WTC11 (cell line): ENCODE measurements at regions not wholly inside any gene's neighbourhood (a gene's known extent, or its start where the extent isn't known, plus 50 kb on each side); places are given as distances from the start of the nearest gene placed in this dataset.

Source experiments
- CTCF ChIP-seq: fragments of 200-600 bp; IDR thresholded peaks from 2 replicates; pipeline ENCODE4 v1.8.0; 2022; ENCODE audit warnings: antibody characterized with exemption
- ESRRA ChIP-seq: sonication (generic); formaldehyde crosslinking; IDR thresholded peaks from 2 replicates; pipeline ENCODE4 v1.8.1; 2022; ENCODE audit warnings: mild to moderate bottlenecking, missing genetic modification reagents, borderline replicate concordance
- ETV6 ChIP-seq: sonication (generic); formaldehyde crosslinking; IDR thresholded peaks from 2 replicates; pipeline ENCODE4 v1.8.1; 2022; ENCODE audit warnings: mild to moderate bottlenecking, missing genetic modification reagents
- GABPB1 ChIP-seq: sonication (generic); formaldehyde crosslinking; IDR thresholded peaks from 2 replicates; pipeline ENCODE4 v1.8.1; 2023; ENCODE audit warnings: mild to moderate bottlenecking, missing genetic modification reagents
- TP53 ChIP-seq: sonication (generic); formaldehyde crosslinking; IDR thresholded peaks from 2 replicates; pipeline ENCODE4 v1.8.1; 2023; ENCODE audit warnings: mild to moderate bottlenecking, missing genetic modification reagents
- ZNF121 ChIP-seq: sonication (generic); formaldehyde crosslinking; IDR thresholded peaks from 2 replicates; pipeline ENCODE4 v1.8.0; 2023; ENCODE audit warnings: missing genetic modification reagents
- TF ChIP-seq, protein P1 (sequence below): sonication (generic); formaldehyde crosslinking; IDR thresholded peaks from 2 replicates; pipeline ENCODE4 v1.8.1; 2023; ENCODE audit warnings: mild to moderate bottlenecking, missing genetic modification reagents
- TF ChIP-seq, protein P2 (sequence below): sonication (generic); formaldehyde crosslinking; conservative IDR thresholded peaks from 2 replicates; pipeline ENCODE4 v1.8.1; 2022; ENCODE audit warnings: mild to moderate bottlenecking, missing genetic modification reagents
- TF ChIP-seq, protein P3 (sequence below): sonication (generic); formaldehyde crosslinking; IDR thresholded peaks from 2 replicates; pipeline ENCODE4 v1.8.1; 2022; ENCODE audit warnings: missing genetic modification reagents, borderline replicate concordance

GRCh38 chr2:239806276-239806675 is 218.9 kb downstream of the NDUFA10 start:
- TF ChIP-seq ETV6 (no peak), GABPB1 (CRISPR knock-in tag) (no peak), ZNF121 (no peak), ESRRA (CRISPR knock-in tag) (no peak), TP53 (CRISPR knock-in tag) (no peak), CTCF (no peak)
- TF ChIP-seq, protein P1, sequence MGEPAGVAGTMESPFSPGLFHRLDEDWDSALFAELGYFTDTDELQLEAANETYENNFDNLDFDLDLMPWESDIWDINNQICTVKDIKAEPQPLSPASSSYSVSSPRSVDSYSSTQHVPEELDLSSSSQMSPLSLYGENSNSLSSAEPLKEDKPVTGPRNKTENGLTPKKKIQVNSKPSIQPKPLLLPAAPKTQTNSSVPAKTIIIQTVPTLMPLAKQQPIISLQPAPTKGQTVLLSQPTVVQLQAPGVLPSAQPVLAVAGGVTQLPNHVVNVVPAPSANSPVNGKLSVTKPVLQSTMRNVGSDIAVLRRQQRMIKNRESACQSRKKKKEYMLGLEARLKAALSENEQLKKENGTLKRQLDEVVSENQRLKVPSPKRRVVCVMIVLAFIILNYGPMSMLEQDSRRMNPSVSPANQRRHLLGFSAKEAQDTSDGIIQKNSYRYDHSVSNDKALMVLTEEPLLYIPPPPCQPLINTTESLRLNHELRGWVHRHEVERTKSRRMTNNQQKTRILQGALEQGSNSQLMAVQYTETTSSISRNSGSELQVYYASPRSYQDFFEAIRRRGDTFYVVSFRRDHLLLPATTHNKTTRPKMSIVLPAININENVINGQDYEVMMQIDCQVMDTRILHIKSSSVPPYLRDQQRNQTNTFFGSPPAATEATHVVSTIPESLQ (CRISPR knock-in tag): no peak
- TF ChIP-seq, protein P2, sequence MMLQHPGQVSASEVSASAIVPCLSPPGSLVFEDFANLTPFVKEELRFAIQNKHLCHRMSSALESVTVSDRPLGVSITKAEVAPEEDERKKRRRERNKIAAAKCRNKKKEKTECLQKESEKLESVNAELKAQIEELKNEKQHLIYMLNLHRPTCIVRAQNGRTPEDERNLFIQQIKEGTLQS (CRISPR knock-in tag): no peak
- TF ChIP-seq, protein P3, sequence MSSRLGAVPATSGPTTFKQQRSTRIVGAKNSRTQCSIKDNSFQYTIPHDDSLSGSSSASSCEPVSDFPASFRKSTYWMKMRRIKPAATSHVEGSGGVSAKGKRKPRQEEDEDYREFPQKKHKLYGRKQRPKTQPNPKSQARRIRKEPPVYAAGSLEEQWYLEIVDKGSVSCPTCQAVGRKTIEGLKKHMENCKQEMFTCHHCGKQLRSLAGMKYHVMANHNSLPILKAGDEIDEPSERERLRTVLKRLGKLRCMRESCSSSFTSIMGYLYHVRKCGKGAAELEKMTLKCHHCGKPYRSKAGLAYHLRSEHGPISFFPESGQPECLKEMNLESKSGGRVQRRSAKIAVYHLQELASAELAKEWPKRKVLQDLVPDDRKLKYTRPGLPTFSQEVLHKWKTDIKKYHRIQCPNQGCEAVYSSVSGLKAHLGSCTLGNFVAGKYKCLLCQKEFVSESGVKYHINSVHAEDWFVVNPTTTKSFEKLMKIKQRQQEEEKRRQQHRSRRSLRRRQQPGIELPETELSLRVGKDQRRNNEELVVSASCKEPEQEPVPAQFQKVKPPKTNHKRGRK (CRISPR knock-in tag): no peak
